Eye (tissue), 1 donor: ENCODE measurements at regions not wholly inside any gene's neighbourhood (a gene's known extent, or its start where the extent isn't known, plus 50 kb on each side); places are given as distances from the start of the nearest gene placed in this dataset.
A peak's percentile ranks its signal among the peaks of the same experiment; 100 is the strongest.

Experiments
- DNase-seq: peaks from one replicate; pipeline ENCODE4 v3.0.0-alpha.2; 2015

GRCh38 chr9:1202512-1203280 is 152.5 kb downstream of the DMRT2 start:
- DNase-seq, result peak; percentile 40

DNA sequence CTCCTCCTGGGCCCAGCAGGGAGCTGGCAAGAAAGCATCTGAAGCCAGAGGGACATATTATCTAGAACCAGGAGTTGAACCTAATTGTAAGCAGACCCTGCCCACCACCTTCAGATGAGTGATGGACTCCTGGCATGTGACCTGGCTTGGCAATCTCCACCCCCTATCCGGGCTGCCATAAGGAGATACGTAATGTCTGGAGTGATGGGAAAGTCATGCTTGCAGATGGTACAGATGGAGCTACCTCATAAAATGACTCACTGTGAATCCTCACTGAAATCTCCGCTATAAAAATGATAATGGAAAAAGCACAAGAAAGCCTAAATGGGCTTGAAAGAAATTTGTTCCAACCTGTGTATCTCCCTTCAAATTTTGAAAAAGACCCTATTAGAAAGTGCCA is 157.5 kb downstream of the DMRT2 start:
- no peak for DNase-seq

GRCh38 chr9:1208157-1208556 is 158.0 kb downstream of the DMRT2 start:
- no peak for DNase-seq

GRCh38 chr9:1210954-1211353 is 160.8 kb downstream of the DMRT2 start:
- no peak for DNase-seq

DNA sequence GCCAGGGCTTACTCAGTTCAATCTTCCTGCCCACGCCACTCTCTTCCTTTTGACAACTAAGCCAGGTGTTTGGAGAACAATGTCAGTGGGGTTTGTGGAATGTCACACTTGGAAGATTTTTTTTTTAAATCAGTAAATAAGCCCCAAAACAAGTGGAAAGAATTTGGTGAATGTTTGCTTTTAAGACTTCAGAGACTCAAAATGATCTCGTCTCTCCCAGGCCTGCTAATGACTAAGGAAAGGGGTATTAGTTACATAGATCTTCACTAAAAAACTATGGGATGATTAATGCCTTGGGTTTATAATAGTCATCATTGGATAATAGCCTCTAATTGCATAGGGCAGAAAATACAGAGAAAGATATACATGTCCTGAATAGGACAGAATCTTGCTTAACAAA is 166.4 kb downstream of the DMRT2 start:
- no peak for DNase-seq

DNA sequence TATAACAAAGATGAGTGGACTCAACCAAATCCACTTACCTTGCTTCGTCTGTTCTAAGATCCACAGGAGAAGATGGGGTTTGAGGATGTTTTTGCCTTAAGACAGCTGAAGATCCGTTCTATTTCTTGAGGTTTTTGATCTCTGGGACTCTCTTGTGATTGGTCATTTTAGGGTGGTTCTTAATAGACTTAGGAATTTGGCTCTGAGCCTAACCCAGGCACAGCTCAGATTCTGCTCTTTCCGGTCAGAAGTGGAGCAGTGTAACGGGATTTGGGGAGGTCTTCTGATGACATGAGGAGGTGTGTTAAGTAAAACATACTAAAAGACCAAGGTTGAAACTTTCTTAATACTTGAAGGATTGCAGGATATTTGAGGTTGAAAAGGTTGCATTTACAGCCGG is 166.9 kb downstream of the DMRT2 start:
- no peak for DNase-seq

GRCh38 chr9:1219284-1219683 is 169.1 kb downstream of the DMRT2 start:
- no peak for DNase-seq

DNA sequence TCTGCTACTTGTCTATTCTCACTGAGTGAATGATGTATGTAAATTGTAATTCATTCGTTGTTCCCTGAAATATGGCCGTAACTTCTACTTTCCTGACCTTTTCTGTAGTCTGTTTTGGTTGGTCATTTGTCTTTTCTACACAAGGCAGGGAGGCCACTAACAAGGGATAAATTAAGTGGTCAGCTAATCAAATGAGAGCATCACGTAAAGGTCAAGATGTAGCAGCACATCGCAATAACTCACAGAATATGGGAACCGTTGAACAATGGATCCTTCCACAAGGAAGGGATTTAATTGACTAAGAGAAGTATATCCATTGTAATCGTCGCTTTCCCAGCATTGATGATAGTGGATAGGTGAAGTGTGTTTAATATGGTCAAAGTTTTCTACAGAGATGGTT is 171.1 kb downstream of the DMRT2 start:
- DNase-seq, result no peak

DNA sequence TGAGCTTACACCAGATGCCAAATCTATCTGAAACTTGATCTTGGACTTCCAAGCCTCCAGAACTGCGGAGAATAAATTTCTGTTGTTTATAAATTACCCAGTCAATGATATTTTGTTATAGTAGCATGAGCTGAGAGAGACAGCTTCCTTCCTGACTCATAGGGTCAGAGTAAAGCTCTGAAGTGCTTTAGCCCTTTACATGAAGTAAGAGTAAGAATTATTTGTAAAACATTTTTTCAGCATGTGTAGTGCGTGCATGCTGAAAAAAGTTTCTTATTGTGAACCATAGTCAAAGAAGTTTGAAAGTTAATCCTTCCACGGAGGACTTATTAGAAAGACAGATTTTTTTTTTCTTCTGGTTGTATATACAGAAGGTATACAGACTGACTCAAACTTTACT is 172.4 kb downstream of the DMRT2 start:
- no peak for DNase-seq

DNA sequence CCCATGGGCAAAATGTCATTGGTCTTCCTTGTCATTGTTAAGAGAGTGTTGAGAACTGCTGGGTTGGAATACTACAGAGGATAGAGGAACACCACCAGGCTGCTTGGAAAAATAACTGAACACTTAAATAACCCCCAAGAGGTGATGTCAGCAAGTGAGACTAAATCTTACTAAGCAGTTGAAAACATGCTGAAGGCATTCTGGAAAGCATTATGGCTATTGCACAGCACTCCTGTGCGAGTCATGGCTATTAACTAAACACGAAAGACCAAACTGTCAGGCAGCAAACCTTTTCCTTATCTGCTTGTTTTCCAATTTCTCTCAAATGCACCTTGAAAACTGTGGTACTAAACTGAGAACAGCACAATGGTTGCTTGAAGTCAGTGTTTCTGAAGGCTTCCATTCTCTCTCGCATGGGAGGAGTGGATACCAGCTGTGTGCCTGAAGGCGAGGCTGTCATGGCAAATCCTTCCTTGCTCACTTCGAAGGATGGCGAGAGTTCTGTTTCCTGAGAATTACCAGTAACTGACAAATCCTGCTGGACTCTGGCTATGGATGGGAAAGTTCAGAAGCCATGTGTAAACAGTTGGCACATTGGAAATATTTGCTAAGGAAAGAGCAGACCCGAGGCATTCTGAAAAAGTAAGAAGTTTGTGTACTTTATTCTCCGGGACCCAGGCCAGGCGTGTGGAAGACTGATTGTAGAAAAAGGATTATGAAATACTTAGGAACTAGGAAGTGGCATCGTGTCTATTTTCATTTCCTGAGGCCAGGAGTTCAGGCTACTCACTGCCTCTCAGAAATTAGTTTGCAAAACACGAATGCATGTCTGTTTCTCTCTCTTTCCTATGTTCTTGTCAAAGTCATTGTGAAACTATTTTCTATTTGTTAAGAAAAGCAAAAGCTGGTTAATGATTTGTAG is 182.1 kb downstream of the DMRT2 start:
- peak; percentile 46 for DNase-seq

DNA sequence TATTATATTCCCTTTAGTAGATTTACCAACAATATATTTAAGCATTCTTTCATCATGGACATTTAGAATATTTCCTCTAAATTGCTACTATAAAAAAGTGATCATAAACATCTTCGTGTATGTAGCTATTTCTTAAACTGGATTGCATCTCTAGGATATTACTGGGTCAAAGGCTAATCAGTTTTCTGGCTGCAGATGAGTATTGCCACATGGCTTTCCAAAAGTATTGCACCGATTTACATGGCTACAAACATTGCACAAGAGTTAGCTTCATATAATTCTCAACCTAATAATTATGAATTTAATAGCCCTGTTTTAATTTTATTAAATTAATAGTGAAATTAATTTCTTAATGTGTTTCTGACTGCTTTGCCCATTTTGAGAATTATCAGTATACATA is 183.4 kb downstream of the DMRT2 start:
- no peak for DNase-seq

DNA sequence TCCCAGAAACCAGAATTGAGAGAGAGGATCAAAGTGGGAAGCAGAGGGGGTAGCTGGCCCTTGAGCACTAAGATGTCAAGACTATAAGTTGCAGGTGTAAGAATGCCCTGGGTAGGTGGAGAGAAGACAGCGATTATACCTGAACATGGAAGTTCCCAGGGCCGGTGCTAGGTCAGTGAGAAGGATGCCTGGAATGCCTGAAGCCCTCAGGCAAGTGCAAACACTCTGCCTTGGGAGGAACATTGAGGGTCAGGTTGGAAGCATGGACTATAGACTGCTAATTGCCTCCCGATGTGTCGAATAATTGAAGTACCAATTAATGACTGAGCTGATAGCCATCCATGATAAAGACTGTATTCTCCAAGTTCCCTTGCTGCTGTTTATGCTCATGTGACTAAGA is 185.5 kb downstream of the DMRT2 start:
- no peak for DNase-seq

DNA sequence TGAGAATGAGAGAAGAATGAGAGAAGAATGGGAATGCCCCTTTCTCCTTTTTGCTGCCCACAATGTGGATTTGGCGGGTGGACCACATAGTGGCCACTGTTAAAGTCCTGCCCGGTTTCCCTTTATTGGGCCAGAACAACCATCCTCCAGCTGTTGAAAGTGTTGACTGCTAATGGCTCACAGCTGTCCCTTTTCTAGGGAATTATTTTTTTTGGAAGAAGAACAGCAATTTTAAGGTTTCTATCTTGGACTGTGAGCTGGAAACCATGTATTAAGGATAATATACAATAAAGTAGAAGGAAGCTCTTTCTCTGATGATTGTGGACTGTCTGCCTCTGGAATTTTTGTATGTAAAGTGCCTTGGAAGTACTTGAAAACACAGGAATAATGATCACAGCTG is 185.9 kb downstream of the DMRT2 start:
- DNase-seq, result no peak

DNA sequence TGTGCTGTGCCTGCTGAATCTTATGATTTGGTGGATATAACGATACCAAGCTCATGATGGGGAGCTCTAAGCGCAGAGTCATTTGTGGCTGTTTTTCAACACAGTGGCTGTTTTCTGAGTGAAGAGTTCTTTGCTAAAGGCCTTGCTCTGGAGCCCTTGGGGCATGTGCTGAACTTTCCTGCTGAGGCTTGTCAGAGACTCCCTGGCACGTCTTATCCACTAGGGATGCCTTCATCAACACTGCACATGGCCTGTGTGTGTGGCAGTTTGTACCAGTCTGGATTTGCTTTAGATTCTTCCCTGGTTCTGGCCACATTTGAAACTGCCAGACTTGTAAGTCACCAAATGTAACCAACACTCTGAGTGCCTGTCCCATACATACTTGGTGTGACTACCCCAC is 188.2 kb downstream of the DMRT2 start:
- DNase-seq, result no peak

DNA sequence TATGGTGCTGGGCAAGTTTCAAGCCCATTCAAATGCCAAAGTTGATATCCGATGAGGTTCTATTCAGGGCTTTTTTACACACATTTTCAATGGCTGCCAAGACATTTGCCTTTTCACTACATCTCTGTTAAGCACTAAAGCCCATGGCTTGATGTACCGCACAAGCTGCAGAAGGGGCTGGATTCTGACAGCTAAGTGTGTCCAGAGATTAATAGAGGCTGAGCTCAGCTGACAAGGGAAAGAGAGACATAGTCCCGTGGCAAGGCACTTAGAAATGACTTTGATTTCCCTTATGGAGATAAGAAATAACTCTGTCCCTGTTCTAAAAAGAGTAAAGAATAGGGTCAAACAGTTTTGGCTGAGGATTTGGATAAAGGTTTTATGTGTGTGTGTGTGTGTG is 198.6 kb downstream of the DMRT2 start:
- no peak for DNase-seq

DNA sequence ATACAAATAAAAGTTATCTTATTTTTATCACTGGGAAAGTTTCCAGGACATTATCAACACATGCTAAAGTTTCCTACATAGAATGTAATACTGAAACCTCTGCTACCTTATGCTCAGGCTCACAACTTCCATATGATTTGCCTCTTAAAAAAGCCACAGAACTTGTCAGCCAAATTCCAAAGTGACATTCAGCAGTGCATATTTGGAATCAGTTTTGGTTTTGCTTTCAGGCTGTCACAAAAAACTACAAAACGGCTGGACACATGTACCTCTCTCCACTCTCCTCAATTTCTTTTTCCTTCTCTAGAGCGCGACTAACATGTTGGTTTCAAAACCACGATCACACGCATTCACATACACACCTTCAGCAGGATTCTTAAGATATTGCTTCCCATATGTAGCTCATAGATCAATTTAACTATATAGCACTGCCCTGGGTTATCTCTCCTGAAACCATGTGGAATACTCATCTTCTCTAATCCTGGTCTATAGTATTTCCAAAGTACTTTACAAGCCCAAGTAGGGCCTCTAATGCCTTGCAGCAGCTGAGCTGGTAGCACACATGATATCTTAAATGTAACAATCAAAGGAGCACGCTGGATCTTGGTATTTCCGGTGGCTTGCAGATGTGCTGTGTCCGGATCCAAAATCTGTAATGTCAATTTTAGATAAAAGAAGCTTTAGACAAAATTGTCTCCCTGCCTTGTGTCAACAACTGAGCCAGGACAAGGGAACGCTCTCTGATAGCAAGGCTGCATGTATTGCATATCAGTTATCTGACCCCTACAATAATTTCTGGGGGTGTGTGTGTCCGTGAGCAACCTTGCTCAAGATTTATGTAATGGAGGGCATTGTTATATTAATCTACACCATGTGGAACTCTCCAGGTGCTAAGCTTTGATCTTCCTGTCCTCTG is 203.2 kb downstream of the DMRT2 start:
- DNase-seq, result no peak

GRCh38 chr9:1254071-1254470 is 203.9 kb downstream of the DMRT2 start:
- DNase-seq, result no peak

GRCh38 chr9:1256178-1256577 is 206.0 kb downstream of the DMRT2 start:
- DNase-seq, result no peak

GRCh38 chr9:1261266-1261665 is 211.1 kb downstream of the DMRT2 start:
- DNase-seq, result no peak

GRCh38 chr9:1261879-1262766 is 212.0 kb downstream of the DMRT2 start:
- no peak for DNase-seq

- no peak for DNase-seq
Observed at GRCh38 chr9:1267141-1267570, 217.0 kb downstream of the DMRT2 start.

DNA sequence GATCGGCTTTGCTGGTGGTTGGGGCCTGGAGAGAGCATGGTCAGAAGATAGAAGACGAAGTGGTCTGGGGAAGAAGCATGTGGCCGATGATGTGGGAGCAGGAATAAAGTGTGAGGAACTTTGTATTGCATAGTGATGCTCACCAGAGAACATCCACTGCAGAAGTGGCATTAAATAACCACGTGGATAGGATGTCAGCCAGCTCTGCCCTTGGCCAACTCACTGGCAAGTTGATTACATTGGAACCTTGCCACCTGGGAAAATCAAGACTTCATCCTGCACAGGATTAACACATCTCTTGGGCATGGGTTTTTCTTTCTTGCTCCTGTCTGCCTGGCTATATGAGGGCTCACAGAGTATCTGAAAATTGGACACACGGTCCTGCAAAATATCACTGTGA is 217.4 kb downstream of the DMRT2 start:
- DNase-seq, result no peak
